ENCODE measurements at regions not wholly inside any gene's neighbourhood (a gene's known extent, or its start where the extent isn't known, plus 50 kb on each side); places are given as distances from the start of the nearest gene placed in this dataset.
"Not testable (repeated sequence)": the region's sequence is repeated elsewhere in the genome, so short reads cannot be mapped to it uniquely, and the experiment has no call there.

DNA sequence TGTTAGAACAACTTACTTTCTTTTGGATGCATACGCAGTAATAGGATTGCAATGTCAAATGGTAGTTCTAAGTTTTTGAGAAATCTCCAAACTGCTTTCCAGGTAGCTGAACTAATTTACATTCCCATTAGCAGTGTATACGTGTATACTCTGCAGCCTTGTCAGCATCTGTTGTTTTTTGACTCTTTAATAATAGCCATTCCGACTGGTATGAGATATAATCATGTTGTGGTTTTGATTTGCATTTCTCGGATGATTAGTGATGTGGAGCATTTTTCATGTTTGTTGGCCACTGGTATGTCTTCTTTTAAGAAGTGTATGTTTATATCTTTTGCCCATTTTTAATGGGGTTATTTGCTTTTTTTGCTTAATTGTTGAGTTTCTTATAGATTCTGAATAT, 76.9 kb upstream of the HNRNPA1L2 start:
- DNase-seq = not testable (repeated sequence)

DNA sequence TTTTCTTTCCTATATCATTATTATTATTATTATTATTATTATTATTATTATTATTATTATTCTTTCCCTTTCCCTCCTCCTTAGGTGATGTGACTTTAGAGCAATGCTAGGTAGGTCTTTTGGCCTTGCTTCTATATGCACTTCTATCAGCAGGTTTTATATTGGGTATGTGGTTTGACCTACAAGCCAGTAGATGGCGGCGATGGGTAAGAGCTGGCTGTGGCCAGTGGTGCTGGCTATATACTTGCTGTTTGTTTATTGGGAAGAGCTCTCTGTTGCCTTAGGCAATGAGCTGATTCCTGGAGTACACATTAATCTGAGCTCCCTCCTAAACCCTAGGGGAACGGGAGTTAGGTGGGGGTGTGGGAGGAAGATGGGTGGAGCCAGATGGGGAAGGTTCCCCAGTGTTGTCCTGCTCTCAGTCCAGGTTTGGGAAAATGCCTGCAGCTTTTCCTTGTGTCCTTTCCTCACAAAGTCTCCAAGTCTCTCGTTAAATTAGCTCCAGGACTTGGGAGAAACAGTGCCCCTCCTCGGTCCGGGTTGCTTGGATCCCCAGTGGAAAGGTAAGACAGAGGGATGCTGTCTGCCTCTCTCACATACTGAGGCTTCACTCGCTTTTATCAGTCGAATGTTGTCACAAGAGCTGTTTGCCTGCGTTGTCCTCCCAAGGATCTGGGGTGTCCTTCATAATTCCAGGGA, 72.2 kb upstream of the HNRNPA1L2 start:
- peak; percentile 12 for DNase-seq

DNA sequence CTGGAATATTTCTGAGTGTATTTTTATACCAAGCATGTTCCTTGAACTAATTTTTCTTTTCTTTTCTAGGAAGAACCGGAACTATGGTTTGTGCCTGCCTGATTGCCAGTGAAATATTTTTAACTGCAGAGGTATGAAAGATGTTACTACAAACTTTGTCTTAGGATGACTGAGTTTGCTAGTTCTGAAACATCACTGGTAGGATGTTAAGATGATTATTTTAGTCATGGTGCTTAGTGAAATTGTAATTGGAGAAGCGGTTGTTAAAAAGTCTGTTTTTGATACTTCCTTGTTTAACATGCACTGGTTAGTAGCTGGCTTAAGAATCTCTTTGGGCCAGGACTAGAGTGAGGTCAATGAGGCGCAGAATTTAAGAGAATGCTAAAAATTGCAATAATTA, 71.1 kb upstream of the HNRNPA1L2 start:
- DNase-seq = not testable (repeated sequence)

DNA sequence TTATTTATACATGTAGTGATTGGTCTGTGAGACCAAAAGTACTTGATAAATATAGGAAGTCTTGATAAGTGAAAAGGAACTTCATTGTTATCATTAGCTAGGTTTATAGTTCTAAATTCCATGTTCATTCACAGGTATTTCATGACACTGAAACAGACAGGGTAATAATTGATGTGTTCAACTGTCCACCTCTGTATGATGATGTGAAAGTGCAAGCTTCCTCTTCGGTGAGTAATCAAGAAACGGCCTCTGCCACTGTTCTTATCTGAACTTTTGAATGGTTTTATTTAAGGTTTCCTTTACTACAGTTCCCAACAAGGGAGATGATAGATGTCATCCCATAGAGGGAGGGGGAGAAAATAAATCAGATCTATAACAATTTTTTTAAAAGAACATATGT, 59.3 kb upstream of the HNRNPA1L2 start:
- DNase-seq = not testable (repeated sequence)
